Neural cell (in vitro differentiated cells): ENCODE measurements at regions not wholly inside any gene's neighbourhood (a gene's known extent, or its start where the extent isn't known, plus 50 kb on each side); places are given as distances from the start of the nearest gene placed in this dataset.

ENCODE experiments used
- H2AFZ ChIP-seq: fragments of 200-600, 300-800 bp; sonication (generic), shearing (Covaris generic); 2 replicates; pipeline ENCODE4 v1.6.0; 2014; ENCODE audit warnings: low read depth, mild to moderate bottlenecking, antibody characterized with exemption, low read length, moderate library complexity
- H3F3A ChIP-seq: fragments of 200-600 bp; shearing (Covaris generic); 2 replicates; pipeline ENCODE4 v1.6.1; 2016; ENCODE audit warnings: mild to moderate bottlenecking, moderate library complexity, mixed read lengths, antibody characterized with exemption, low read length; ENCODE audit not compliant: insufficient read depth, poor library complexity, severe bottlenecking
- H3K27ac ChIP-seq: fragments of 200-600, 300-800 bp; sonication (generic), shearing (Covaris generic); 2 replicates; pipeline ENCODE4 v1.5.1; 2014; ENCODE audit warnings: mild to moderate bottlenecking, low read length, moderate library complexity
- H3K27me3 ChIP-seq: fragments of 300-800, 200-600 bp; sonication (generic), shearing (Covaris generic); 2 replicates; pipeline ENCODE4 v1.6.0; 2014; ENCODE audit warnings: mild to moderate bottlenecking, low read depth, low read length, moderate library complexity; ENCODE audit not compliant: insufficient read depth
- H3K36me3 ChIP-seq: fragments of 300-800, 200-600 bp; sonication (generic), shearing (Covaris generic); 2 replicates; pipeline ENCODE4 v1.5.1; 2014; ENCODE audit warnings: mild to moderate bottlenecking, antibody characterized with exemption, low read length, moderate library complexity; ENCODE audit not compliant: insufficient read depth
- H3K4me2 ChIP-seq: fragments of 300-800, 200-600 bp; sonication (generic), shearing (Covaris generic); 2 replicates; pipeline ENCODE4 v1.6.0; 2014; ENCODE audit warnings: mild to moderate bottlenecking, low read length
- H3K4me3 ChIP-seq: fragments of 300-800, 200-600 bp; sonication (generic), shearing (Covaris generic); 2 replicates; pipeline ENCODE4 v1.5.1; 2014; ENCODE audit warnings: mild to moderate bottlenecking, low read length, moderate library complexity
- H3K79me2 ChIP-seq: fragments of 200-600 bp; shearing (Covaris generic); replicated peaks from 2 replicates; pipeline ENCODE4 v1.6.0; 2014; ENCODE audit warnings: mild to moderate bottlenecking, low read length, moderate library complexity; ENCODE audit not compliant: insufficient read depth
- H3K9ac ChIP-seq: fragments of 300-800, 200-600 bp; sonication (generic), shearing (Covaris generic); 2 replicates; pipeline ENCODE4 v1.6.1; 2016; ENCODE audit warnings: mild to moderate bottlenecking, low read length, mixed read lengths
- H3K9me2 ChIP-seq: fragments of 200-600 bp; shearing (Covaris generic); 2 replicates; pipeline ENCODE4 v1.6.1; 2016; ENCODE audit warnings: mild to moderate bottlenecking, low read length, mixed read lengths; ENCODE audit not compliant: insufficient read depth
- H3K9me3 ChIP-seq: fragments of 200-600, 300-800 bp; sonication (generic), shearing (Covaris generic); 2 replicates; pipeline ENCODE4 v1.6.1; 2016; ENCODE audit warnings: mild to moderate bottlenecking, mixed run types, low read length, moderate library complexity, mixed read lengths
- H4K20me1 ChIP-seq: fragments of 200-600 bp; shearing (Covaris generic); 2 replicates; pipeline ENCODE4 v1.6.1; 2016; ENCODE audit warnings: mild to moderate bottlenecking, mixed run types; ENCODE audit not compliant: insufficient read depth
- CTCF ChIP-seq: fragments of 450-650 bp; IDR thresholded peaks from 2 replicates; pipeline ENCODE4 v1.5.1; 2014; ENCODE audit warnings: antibody characterized with exemption, mild to moderate bottlenecking, moderate library complexity; ENCODE audit not compliant: poor library complexity, severe bottlenecking
- EP300 ChIP-seq: fragments of 450-650 bp; conservative IDR thresholded peaks from 2 replicates; pipeline ENCODE4 v1.6.1; 2014; ENCODE audit warnings: antibody characterized with exemption, mild to moderate bottlenecking, moderate library complexity; ENCODE audit not compliant: poor library complexity, severe bottlenecking
- EZH2 ChIP-seq: fragments of 200-600, 300-800 bp; shearing (Covaris generic), sonication (generic); IDR thresholded peaks from 2 replicates; pipeline ENCODE4 v1.6.1; 2014; ENCODE audit warnings: antibody characterized with exemption, low read length, borderline replicate concordance, mild to moderate bottlenecking; ENCODE audit not compliant: insufficient read depth, poor library complexity, severe bottlenecking
- MXI1 ChIP-seq: fragments of 450-650 bp; conservative IDR thresholded peaks from 2 replicates; pipeline ENCODE4 v1.6.1; 2014; ENCODE audit warnings: antibody characterized with exemption, mild to moderate bottlenecking; ENCODE audit not compliant: poor library complexity, severe bottlenecking
- POLR2AphosphoS5 ChIP-seq: IDR thresholded peaks from 2 replicates; pipeline ENCODE4 v1.6.1; 2012
- RAD21 ChIP-seq: fragments of 450-650 bp; conservative IDR thresholded peaks from 2 replicates; pipeline ENCODE4 v1.6.1; 2014; ENCODE audit warnings: antibody characterized with exemption, mild to moderate bottlenecking, moderate library complexity
- REST ChIP-seq: IDR thresholded peaks from 2 replicates; pipeline ENCODE4 v1.6.1; 2012; ENCODE audit warnings: borderline replicate concordance
- SMC3 ChIP-seq: fragments of 450-650 bp; conservative IDR thresholded peaks from 2 replicates; pipeline ENCODE4 v1.6.1; 2014; ENCODE audit warnings: antibody characterized with exemption, mild to moderate bottlenecking, moderate library complexity; ENCODE audit not compliant: poor library complexity
- TAF1 ChIP-seq: IDR thresholded peaks from 2 replicates; pipeline ENCODE4 v1.6.1; 2012; ENCODE audit warnings: low read depth

- Histone ChIP-seq H3K4me3 (no peak overlapping the region), H2AFZ (no peak overlapping the region), H3K9me3 (no peaks in the 10 kb centered on the region), H3K27me3 (no peaks in the 10 kb centered on the region), H3K79me2 (no peaks in the 10 kb centered on the region), H3K27ac (no peak overlapping the region), H3K9ac (no peak overlapping the region), H3F3A (no peaks in the 10 kb centered on the region), H4K20me1 (no peaks in the 10 kb centered on the region), H3K36me3 (no peaks in the 10 kb centered on the region), H3K4me2 (no peak overlapping the region), H3K9me2 (no peaks in the 10 kb centered on the region)
- TF ChIP-seq MXI1 (no peak), REST (no peak), TAF1 (no peak), SMC3 (no peak), EZH2 (no peak), EP300 (no peak), CTCF (no peak), POLR2AphosphoS5 (no peak), RAD21 (no peak)
Observed at GRCh38 chr7:155143381-155143780, 73.3 kb downstream of the HTR5A start.

GRCh38 chr7:155144371-155144770 is 74.2 kb downstream of the HTR5A start:
- Histone ChIP-seq H4K20me1 (no peaks in the 10 kb centered on the region), H3F3A (no peaks in the 10 kb centered on the region), H2AFZ (no peak overlapping the region), H3K36me3 (no peaks in the 10 kb centered on the region), H3K79me2 (no peaks in the 10 kb centered on the region), H3K4me2 (no peak overlapping the region), H3K27me3 (no peaks in the 10 kb centered on the region), H3K4me3 (no peak overlapping the region), H3K27ac (no peak overlapping the region), H3K9me2 (no peaks in the 10 kb centered on the region), H3K9ac (no peak overlapping the region), H3K9me3 (no peaks in the 10 kb centered on the region)
- TF ChIP-seq EP300 (no peak), MXI1 (no peak), SMC3 (no peak), POLR2AphosphoS5 (no peak), RAD21 (no peak), EZH2 (no peak), CTCF (no peak), REST (no peak), TAF1 (no peak)
